ENCODE measurements at regions not wholly inside any gene's neighbourhood (a gene's known extent, or its start where the extent isn't known, plus 50 kb on each side); places are given as distances from the start of the nearest gene placed in this dataset.

- no peak for TF ChIP-seq CTCF (IDR thresholded peaks at IDR 0.05; ENCODE audit: extremely low read depth, low read depth, low read length)
- Histone ChIP-seq H2AFZ (ENCODE audit: low read length) (no peak overlapping the region), H3K4me2 (ENCODE audit: insufficient read depth, low read length) (no peak overlapping the region), H3K9me3 (ENCODE audit: low read depth, low read length) (no peaks in the 10 kb centered on the region), H3K4me1 (ENCODE audit: insufficient read depth, low read length) (no peaks in the 10 kb centered on the region), H3K27me3 (ENCODE audit: insufficient read depth, low read length) (no peaks in the 10 kb centered on the region), H3K27ac (ENCODE audit: low read depth, low read length) (no peak overlapping the region), H3K79me2 (ENCODE audit: insufficient read depth, low read length) (no peaks in the 10 kb centered on the region), H3K4me3 (ENCODE audit: insufficient read depth, low read length) (no peak overlapping the region), H4K20me1 (ENCODE audit: insufficient read depth, low read length) (no peaks in the 10 kb centered on the region), H3K36me3 (ENCODE audit: insufficient read depth, low read length) (no peaks in the 10 kb centered on the region)
- DNase-seq (ENCODE audit: insufficient read length, low spot score, missing footprints): no peak
Observed at GRCh38 chr5:29587832-29588231, 1605.7 kb upstream of the CDH6 start.

- Histone ChIP-seq H3K27ac (ENCODE audit: low read depth, low read length) (no peak overlapping the region), H3K27me3 (ENCODE audit: insufficient read depth, low read length) (no peaks in the 10 kb centered on the region), H3K9me3 (ENCODE audit: low read depth, low read length) (peaks cover 3% of the 10 kb centered on the region), H3K4me3 (ENCODE audit: insufficient read depth, low read length) (no peak overlapping the region), H3K36me3 (ENCODE audit: insufficient read depth, low read length) (no peaks in the 10 kb centered on the region), H4K20me1 (ENCODE audit: insufficient read depth, low read length) (no peaks in the 10 kb centered on the region), H3K4me2 (ENCODE audit: insufficient read depth, low read length) (no peak overlapping the region), H2AFZ (ENCODE audit: low read length) (no peak overlapping the region), H3K4me1 (ENCODE audit: insufficient read depth, low read length) (no peaks in the 10 kb centered on the region), H3K79me2 (ENCODE audit: insufficient read depth, low read length) (no peaks in the 10 kb centered on the region)
- no peak for TF ChIP-seq CTCF (IDR thresholded peaks at IDR 0.05; ENCODE audit: extremely low read depth, low read depth, low read length)
- no peak for DNase-seq (ENCODE audit: insufficient read length, low spot score, missing footprints)
Observed at GRCh38 chr5:29568028-29568427, 1625.5 kb upstream of the CDH6 start.

- H3K27me3 ChIP-seq (ENCODE audit: insufficient read depth, low read length): no peaks in the 10 kb centered on the region
- H3K4me1 ChIP-seq (ENCODE audit: insufficient read depth, low read length): no peaks in the 10 kb centered on the region
- no peak overlapping the region for H3K4me2 ChIP-seq (ENCODE audit: insufficient read depth, low read length)
- no peak overlapping the region for H3K4me3 ChIP-seq (ENCODE audit: insufficient read depth, low read length)
- no peaks in the 10 kb centered on the region for H4K20me1 ChIP-seq (ENCODE audit: insufficient read depth, low read length)
- no peak for TF ChIP-seq CTCF (IDR thresholded peaks at IDR 0.05; ENCODE audit: extremely low read depth, low read depth, low read length)
- H3K9me3 ChIP-seq (ENCODE audit: low read depth, low read length): peaks cover 2% of the 10 kb centered on the region
- no peaks in the 10 kb centered on the region for H3K79me2 ChIP-seq (ENCODE audit: insufficient read depth, low read length)
- DNase-seq (ENCODE audit: insufficient read length, low spot score, missing footprints): no peak
- H3K27ac ChIP-seq (ENCODE audit: low read depth, low read length): no peak overlapping the region
- no peaks in the 10 kb centered on the region for H3K36me3 ChIP-seq (ENCODE audit: insufficient read depth, low read length)
- H2AFZ ChIP-seq (ENCODE audit: low read length): no peak overlapping the region
Observed at GRCh38 chr5:29561564-29561963, 1631.9 kb upstream of the CDH6 start.

- no peaks in the 10 kb centered on the region for H3K27me3 ChIP-seq (ENCODE audit: insufficient read depth, low read length)
- no peak overlapping the region for H3K4me3 ChIP-seq (ENCODE audit: insufficient read depth, low read length)
- H2AFZ ChIP-seq (ENCODE audit: low read length): no peak overlapping the region
- no peak for TF ChIP-seq CTCF (IDR thresholded peaks at IDR 0.05; ENCODE audit: extremely low read depth, low read depth, low read length)
- no peaks in the 10 kb centered on the region for H3K4me1 ChIP-seq (ENCODE audit: insufficient read depth, low read length)
- no peak for DNase-seq (ENCODE audit: insufficient read length, low spot score, missing footprints)
- H3K27ac ChIP-seq (ENCODE audit: low read depth, low read length): no peak overlapping the region
- H4K20me1 ChIP-seq (ENCODE audit: insufficient read depth, low read length): no peaks in the 10 kb centered on the region
- no peaks in the 10 kb centered on the region for H3K36me3 ChIP-seq (ENCODE audit: insufficient read depth, low read length)
- no peaks in the 10 kb centered on the region for H3K79me2 ChIP-seq (ENCODE audit: insufficient read depth, low read length)
- H3K9me3 ChIP-seq (ENCODE audit: low read depth, low read length): no peaks in the 10 kb centered on the region
- H3K4me2 ChIP-seq (ENCODE audit: insufficient read depth, low read length): no peak overlapping the region
Observed at GRCh38 chr5:29550523-29550922, 1643.0 kb upstream of the CDH6 start.

All from osteoblast (primary cell).